ENCODE measurements at regions not wholly inside any gene's neighbourhood (a gene's known extent, or its start where the extent isn't known, plus 50 kb on each side); places are given as distances from the start of the nearest gene placed in this dataset.

- TF ChIP-seq CTCF (IDR thresholded peaks at IDR 0.05; ENCODE audit: insufficient read depth, low read length, poor library complexity, severe bottlenecking) = no peak
- H3K36me3 ChIP-seq (ENCODE audit: control insufficient read depth, insufficient read depth, low read length) = no peaks in the 10 kb centered on the region
- no peak for DNase-seq (ENCODE audit: low read depth)
- H3K27me3 ChIP-seq (ENCODE audit: control insufficient read depth, insufficient read depth, low read length) = no peaks in the 10 kb centered on the region
- H3K4me3 ChIP-seq (ENCODE audit: low read depth, low read length) = no peak overlapping the region
Observed at GRCh38 chr3:34619990-34620389, 821.6 kb downstream of the PDCD6IP start.

GRCh38 chr3:34626699-34627098 is 828.3 kb downstream of the PDCD6IP start:
- Histone ChIP-seq H3K4me3 (ENCODE audit: low read depth, low read length) (no peak overlapping the region), H3K36me3 (ENCODE audit: control insufficient read depth, insufficient read depth, low read length) (no peaks in the 10 kb centered on the region), H3K27me3 (ENCODE audit: control insufficient read depth, insufficient read depth, low read length) (no peaks in the 10 kb centered on the region)
- TF ChIP-seq CTCF (IDR thresholded peaks at IDR 0.05; ENCODE audit: insufficient read depth, low read length, poor library complexity, severe bottlenecking) = no peak
- no peak for DNase-seq (ENCODE audit: low read depth)

GRCh38 chr3:34634939-34635338 is 836.5 kb downstream of the PDCD6IP start:
- no peak for TF ChIP-seq CTCF (IDR thresholded peaks at IDR 0.05; ENCODE audit: insufficient read depth, low read length, poor library complexity, severe bottlenecking)
- DNase-seq (ENCODE audit: low read depth) = no peak
- no peaks in the 10 kb centered on the region for H3K36me3 ChIP-seq (ENCODE audit: control insufficient read depth, insufficient read depth, low read length)
- no peak overlapping the region for H3K4me3 ChIP-seq (ENCODE audit: low read depth, low read length)
- H3K27me3 ChIP-seq (ENCODE audit: control insufficient read depth, insufficient read depth, low read length) = no peaks in the 10 kb centered on the region

GRCh38 chr3:34635352-34635850 is 837.0 kb downstream of the PDCD6IP start:
- no peaks in the 10 kb centered on the region for H3K27me3 ChIP-seq (ENCODE audit: control insufficient read depth, insufficient read depth, low read length)
- no peak overlapping the region for H3K4me3 ChIP-seq (ENCODE audit: low read depth, low read length)
- no peak for DNase-seq (ENCODE audit: low read depth)
- no peaks in the 10 kb centered on the region for H3K36me3 ChIP-seq (ENCODE audit: control insufficient read depth, insufficient read depth, low read length)
- TF ChIP-seq CTCF (IDR thresholded peaks at IDR 0.05; ENCODE audit: insufficient read depth, low read length, poor library complexity, severe bottlenecking) = no peak

GRCh38 chr3:34646911-34647460 is 848.6 kb downstream of the PDCD6IP start:
- DNase-seq (ENCODE audit: low read depth) = no peak
- TF ChIP-seq CTCF (IDR thresholded peaks at IDR 0.05; ENCODE audit: insufficient read depth, low read length, poor library complexity, severe bottlenecking) = no peak
- H3K27me3 ChIP-seq (ENCODE audit: control insufficient read depth, insufficient read depth, low read length) = no peaks in the 10 kb centered on the region
- H3K36me3 ChIP-seq (ENCODE audit: control insufficient read depth, insufficient read depth, low read length) = no peaks in the 10 kb centered on the region
- H3K4me3 ChIP-seq (ENCODE audit: low read depth, low read length) = no peak overlapping the region

- H3K36me3 ChIP-seq (ENCODE audit: control insufficient read depth, insufficient read depth, low read length) = no peaks in the 10 kb centered on the region
- no peaks in the 10 kb centered on the region for H3K27me3 ChIP-seq (ENCODE audit: control insufficient read depth, insufficient read depth, low read length)
- DNase-seq (ENCODE audit: low read depth) = no peak
- TF ChIP-seq CTCF (IDR thresholded peaks at IDR 0.05; ENCODE audit: insufficient read depth, low read length, poor library complexity, severe bottlenecking) = no peak
- H3K4me3 ChIP-seq (ENCODE audit: low read depth, low read length) = no peak overlapping the region
Observed at GRCh38 chr3:34650131-34650530, 851.7 kb downstream of the PDCD6IP start.
